ENCODE measurements at regions not wholly inside any gene's neighbourhood (a gene's known extent, or its start where the extent isn't known, plus 50 kb on each side); places are given as distances from the start of the nearest gene placed in this dataset.

- Histone ChIP-seq H3K56ac (replicated peaks; ENCODE audit: insufficient read length, low read depth, low read length) (no peak overlapping the region), H3K4ac (replicated peaks; ENCODE audit: insufficient read length, low read depth, low read length) (no peak overlapping the region), H3K27ac (ENCODE audit: low read depth, low read length) (no peak overlapping the region), H4K5ac (ENCODE audit: insufficient read length, low read depth, low read length) (no peak overlapping the region), H2BK120ac (replicated peaks; ENCODE audit: low read depth, low read length) (no peak overlapping the region), H2BK15ac (ENCODE audit: low read length) (peak overlapping the region; percentile 97), H2BK5ac (ENCODE audit: low read depth, low read length) (no peak overlapping the region), H3K14ac (ENCODE audit: insufficient read length) (no peak overlapping the region), H3K23me2 (ENCODE audit: low read depth, low read length) (no peaks in the 10 kb centered on the region), H3K79me2 (ENCODE audit: control insufficient read depth in 1 of 2, insufficient read depth in 2 of 2, low read length in 2 of 2) (no peaks in the 10 kb centered on the region), H2AFZ (ENCODE audit: low read length) (no peak overlapping the region), H3K4me1 (replicated peaks in 1 of 4; ENCODE audit: control insufficient read depth in 3 of 4, insufficient read depth in 4 of 4, low read length in 3 of 4) (no peaks in the 10 kb centered on the region), H3K18ac (ENCODE audit: extremely low read depth, low read length) (0 out of 2 replicates have a peak overlapping the region, but pooled peaks have one; percentile 24), H3K79me1 (ENCODE audit: low read depth, low read length) (no peaks in the 10 kb centered on the region), H2BK12ac (ENCODE audit: low read depth, low read length) (no peak overlapping the region), H4K91ac (replicated peaks; ENCODE audit: insufficient read length, low read length) (peak overlapping the region; percentile 25), H3K36me3 (ENCODE audit: control insufficient read depth in 2 of 4, insufficient read depth in 4 of 4, low read length in 3 of 4) (no peaks in the 10 kb centered on the region), H2BK20ac (ENCODE audit: low read length) (no peak overlapping the region), H3K23ac (ENCODE audit: insufficient read length) (no peak overlapping the region), H2AK5ac (ENCODE audit: low read depth, low read length) (no peak overlapping the region), H4K20me1 (replicated peaks in 1 of 2; ENCODE audit: control insufficient read depth in 1 of 2, insufficient read depth in 2 of 2, low read length in 2 of 2) (no peaks in the 10 kb centered on the region), H4K8ac (ENCODE audit: extremely low read depth, insufficient read depth, low read length) (no peak overlapping the region), H3K27me3 (replicated peaks in 1 of 4; ENCODE audit: control insufficient read depth in 3 of 4, extremely low read depth in 1 of 4, insufficient read depth in 3 of 4, low read length in 3 of 4) (no peaks in the 10 kb centered on the region), H3K4me3 (ENCODE audit: extremely low read depth in 1 of 4, insufficient read depth in 2 of 4, low read depth in 3 of 4, low read length in 4 of 4) (no peak overlapping the region), H3K4me2 (ENCODE audit: insufficient read depth in 1 of 2, low read depth in 2 of 2, low read length in 2 of 2) (no peak overlapping the region), H3K9me3 (ENCODE audit: insufficient read depth in 2 of 2, low read depth in 1 of 2, low read length in 1 of 2) (no peaks in the 10 kb centered on the region), H3K9ac (replicated peaks in 1 of 4; ENCODE audit: extremely low read depth in 1 of 4, low read depth in 3 of 4, low read length in 3 of 4) (no peak overlapping the region)
- FAIRE-seq (no peak), DNase-seq (ENCODE audit: low read depth in 1 of 2, low spot score in 2 of 2) (no peak)
- POLR2A ChIA-PET (ENCODE audit: partially characterized antibody), result no interaction called here
- no peak for TF ChIP-seq RFX5 (IDR thresholded peaks at IDR 0.05; ENCODE audit: borderline replicate concordance, low read depth, low read length)
- TF ChIP-seq SAP30 (IDR thresholded peaks at IDR 0.05; ENCODE audit: insufficient read depth, insufficient replicate concordance, low read length), result no peak
- 98% methylated on average over 2 of the region's 2 CpGs; no CpG with 5 or more reads in 1 of the 2 experiments for WGBS, 2 experiments (ENCODE audit: extremely low coverage in 1 of 2, insufficient coverage in 1 of 2, insufficient read length in 1 of 2, insufficient replicate concordance in 2 of 2, low coverage in 1 of 2, low lambda C conversion rate in 2 of 2, missing lambda C conversion rate in 1 of 2)
- CTCF ChIA-PET (ENCODE audit: partially characterized antibody), result no interaction called here
These were observed 559.5 kb upstream of the MMS22L start for GRCh38 chr6:97842521-97842920.
